HFF-Myc (cell line): ENCODE measurements at regions not wholly inside any gene's neighbourhood (a gene's known extent, or its start where the extent isn't known, plus 50 kb on each side); places are given as distances from the start of the nearest gene placed in this dataset.

ENCODE experiments used
- DNase-seq: peaks from one replicate; pipeline ENCODE4 v3.0.0-alpha.2; 2011; ENCODE audit warnings: low read depth; ENCODE audit errors: extremely low read depth
- H3K4me3 ChIP-seq: replicated peaks from 2 replicates; pipeline ENCODE4 v1.5.1; 2011; ENCODE audit warnings: low read depth, mild to moderate bottlenecking, control low read depth, low read length
- TF ChIP-seq, protein P1 (sequence below): IDR thresholded peaks from 2 replicates; pipeline ENCODE4 v1.5.1; 2012; ENCODE audit warnings: mild to moderate bottlenecking, low read depth, low read length, control low read depth; ENCODE audit errors: missing control alignments

DNA sequence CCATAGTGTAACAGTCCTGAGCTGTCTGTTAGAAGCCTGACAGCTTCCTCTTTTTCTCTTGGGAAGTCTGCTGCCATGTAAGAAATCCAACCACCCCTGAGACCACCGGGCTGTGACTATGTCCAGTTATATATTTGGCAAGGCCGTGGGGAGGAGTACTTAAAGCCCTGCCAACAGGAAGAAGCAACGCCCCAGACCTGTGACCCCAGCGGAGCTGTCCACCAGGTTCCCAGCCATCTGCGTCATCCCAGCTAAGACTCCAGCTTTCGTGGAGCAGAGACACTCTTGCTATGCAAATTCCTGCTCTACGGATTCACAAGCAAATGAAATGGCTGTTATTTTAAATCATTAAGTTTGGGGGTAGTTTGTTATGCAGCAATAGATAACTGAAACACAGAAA lies 417.3 kb downstream of the TLE4 start:
- no peak for DNase-seq
- TF ChIP-seq, protein P1, sequence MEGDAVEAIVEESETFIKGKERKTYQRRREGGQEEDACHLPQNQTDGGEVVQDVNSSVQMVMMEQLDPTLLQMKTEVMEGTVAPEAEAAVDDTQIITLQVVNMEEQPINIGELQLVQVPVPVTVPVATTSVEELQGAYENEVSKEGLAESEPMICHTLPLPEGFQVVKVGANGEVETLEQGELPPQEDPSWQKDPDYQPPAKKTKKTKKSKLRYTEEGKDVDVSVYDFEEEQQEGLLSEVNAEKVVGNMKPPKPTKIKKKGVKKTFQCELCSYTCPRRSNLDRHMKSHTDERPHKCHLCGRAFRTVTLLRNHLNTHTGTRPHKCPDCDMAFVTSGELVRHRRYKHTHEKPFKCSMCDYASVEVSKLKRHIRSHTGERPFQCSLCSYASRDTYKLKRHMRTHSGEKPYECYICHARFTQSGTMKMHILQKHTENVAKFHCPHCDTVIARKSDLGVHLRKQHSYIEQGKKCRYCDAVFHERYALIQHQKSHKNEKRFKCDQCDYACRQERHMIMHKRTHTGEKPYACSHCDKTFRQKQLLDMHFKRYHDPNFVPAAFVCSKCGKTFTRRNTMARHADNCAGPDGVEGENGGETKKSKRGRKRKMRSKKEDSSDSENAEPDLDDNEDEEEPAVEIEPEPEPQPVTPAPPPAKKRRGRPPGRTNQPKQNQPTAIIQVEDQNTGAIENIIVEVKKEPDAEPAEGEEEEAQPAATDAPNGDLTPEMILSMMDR, result no peak
- H3K4me3 ChIP-seq, result no peak overlapping the region

DNA sequence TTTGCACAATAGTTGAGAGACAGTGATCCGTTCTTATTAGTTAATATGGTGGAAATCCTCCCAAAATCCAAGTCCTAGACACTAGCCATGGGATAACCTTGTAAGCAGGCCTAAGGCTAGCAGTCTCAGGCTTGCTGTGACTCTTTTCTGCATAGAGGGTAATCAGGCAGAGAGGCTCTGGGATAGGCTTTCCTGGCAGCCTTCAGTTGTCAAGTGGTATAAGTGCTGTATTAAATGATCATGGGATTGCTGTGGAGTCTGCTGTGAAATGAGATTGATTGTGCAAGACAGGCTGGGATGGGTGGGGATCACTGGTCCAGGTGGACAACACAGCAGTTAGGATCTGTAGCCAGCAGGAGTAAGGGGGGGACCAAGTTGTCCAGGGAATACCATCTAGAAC lies 416.4 kb downstream of the TLE4 start:
- no peak overlapping the region for H3K4me3 ChIP-seq
- no peak for DNase-seq
- TF ChIP-seq, protein P1, result no peak

DNA sequence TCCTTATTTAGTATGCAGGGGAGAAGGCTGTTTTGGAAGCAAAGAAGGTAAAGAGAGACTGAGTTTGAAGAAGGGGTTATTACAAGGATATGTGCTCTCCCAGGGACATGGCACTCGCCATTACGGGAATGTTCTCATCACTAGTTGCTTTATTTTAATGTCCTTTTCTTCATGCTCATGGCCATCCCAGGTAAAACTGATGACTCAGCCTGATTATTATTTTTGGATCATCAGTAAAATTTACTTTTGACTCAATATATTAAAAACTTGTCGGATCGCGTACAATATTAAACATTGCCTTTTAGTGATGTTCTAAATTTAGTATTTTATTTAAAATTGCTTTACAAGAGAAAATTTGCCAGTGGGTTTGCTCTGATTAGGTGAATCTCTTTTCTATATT lies 414.7 kb downstream of the TLE4 start:
- no peak overlapping the region for H3K4me3 ChIP-seq
- no peak for DNase-seq
- TF ChIP-seq, protein P1, result no peak

DNA sequence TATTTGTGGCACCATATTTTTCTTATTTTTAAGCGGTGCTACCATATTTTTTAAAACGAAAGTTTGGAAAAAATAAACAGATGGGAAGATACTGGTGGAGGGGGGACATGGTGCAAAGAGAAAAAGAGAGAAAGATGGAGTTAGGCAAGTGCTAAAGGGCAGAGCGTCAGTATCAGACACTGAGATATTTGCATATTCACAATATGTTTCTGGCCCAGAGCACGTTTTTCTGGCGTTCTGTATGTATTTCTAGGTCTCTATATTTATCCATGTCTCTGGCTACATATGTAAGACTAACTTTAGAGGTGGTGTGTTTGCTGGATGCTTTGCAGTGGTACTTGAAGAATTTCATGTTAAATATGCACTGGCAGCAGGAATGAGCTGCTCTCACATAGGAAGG lies 414.0 kb downstream of the TLE4 start:
- TF ChIP-seq, protein P1, result no peak

DNA sequence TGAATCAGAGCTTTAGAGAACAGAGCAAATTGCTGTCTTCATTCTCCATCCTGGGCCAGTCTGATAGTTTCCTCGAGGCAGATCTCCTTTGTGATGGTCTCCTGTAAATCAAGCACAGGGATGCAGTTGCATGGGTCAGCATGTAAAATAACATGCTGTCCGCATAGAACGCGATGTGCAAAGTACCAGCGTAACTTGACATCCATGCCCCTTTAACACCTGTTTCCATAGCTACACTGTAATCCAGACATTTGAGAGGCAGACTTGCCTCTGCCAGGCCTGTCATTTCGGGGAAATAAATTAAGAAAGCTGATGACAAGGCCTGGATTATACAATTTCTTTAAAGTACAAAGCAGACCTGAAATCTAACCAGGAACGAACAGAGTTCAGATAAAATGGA lies 413.5 kb downstream of the TLE4 start:
- H3K4me3 ChIP-seq, result no peak overlapping the region
- TF ChIP-seq, protein P1, result no peak
- DNase-seq, result no peak

More for the DNA sequence above, 414.0 kb downstream of the TLE4 start:
- H3K4me3 ChIP-seq, result no peak overlapping the region
- DNase-seq, result no peak

DNA sequence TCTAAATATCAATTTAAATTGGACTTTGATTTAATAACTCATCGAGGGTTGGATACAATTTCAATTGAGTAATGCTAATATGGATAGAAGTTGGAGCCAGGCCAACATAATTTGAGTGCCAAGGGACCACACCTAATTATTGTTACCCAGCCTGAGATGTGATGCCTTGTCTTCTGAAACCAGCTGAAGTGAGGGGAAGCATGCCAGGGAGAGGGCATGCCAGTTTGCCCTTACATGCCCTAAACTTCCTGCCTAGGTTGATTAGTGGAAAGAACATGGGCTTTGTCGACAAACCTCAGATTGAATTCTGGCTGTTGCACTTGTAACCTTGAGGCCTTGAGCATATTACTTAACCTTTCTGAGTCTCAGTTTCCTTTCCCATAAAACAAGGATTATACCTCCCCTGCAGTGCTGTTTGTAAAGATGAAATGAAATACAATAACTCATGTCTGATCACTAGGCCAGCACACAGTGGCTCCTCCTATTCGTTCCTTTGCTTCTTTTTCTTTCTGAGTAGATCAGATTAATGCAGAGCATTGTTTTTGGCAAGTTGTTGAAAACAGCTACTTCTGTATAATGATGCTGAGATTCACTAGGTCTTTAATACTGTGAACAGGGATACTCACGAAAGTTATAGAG lies 412.8 kb downstream of the TLE4 start:
- no peak overlapping the region for H3K4me3 ChIP-seq
- TF ChIP-seq, protein P1, result no peak
- DNase-seq, result no peak

DNA sequence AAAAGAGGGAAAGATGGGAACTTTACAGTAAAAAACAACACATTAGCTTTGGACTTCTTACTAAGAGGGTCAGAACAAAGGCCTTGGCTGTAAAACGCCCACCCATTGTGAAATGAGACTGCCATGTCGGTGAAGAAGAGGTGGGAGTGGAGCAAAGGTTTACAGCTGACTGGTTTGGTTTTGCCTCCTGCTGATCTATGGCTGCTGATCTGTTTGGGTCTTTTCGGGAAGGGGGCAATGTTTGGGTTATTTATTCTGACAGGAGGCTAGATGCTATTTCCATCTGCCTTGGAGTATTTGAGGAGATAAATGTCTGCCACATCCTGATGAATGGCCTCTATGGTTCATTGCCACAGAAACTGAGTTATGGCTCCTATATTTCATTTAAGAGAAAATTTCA lies 408.7 kb downstream of the TLE4 start:
- H3K4me3 ChIP-seq, result no peak overlapping the region
- TF ChIP-seq, protein P1, result no peak
- no peak for DNase-seq
